ENCODE measurements at regions not wholly inside any gene's neighbourhood (a gene's known extent, or its start where the extent isn't known, plus 50 kb on each side); places are given as distances from the start of the nearest gene placed in this dataset.

GRCh38 chrX:80216086-80216485 is 201.5 kb downstream of the TBX22 start:
- H3K4me3 ChIP-seq (ENCODE audit: extremely low read depth, insufficient read depth, low read length, poor library complexity, severe bottlenecking), result no peak overlapping the region
- WGBS, 2 experiments (ENCODE audit: insufficient coverage in 2 of 2), result 90% methylated on average over 2 of the region's 2 CpGs; no CpG with 5 or more reads in 1 of the 2 experiments
- no peak overlapping the region for H3K27ac ChIP-seq (ENCODE audit: low read depth, low read length, severe bottlenecking)
- H3K4me1 ChIP-seq (ENCODE audit: control insufficient read depth, insufficient read depth, low read length, poor library complexity, severe bottlenecking), result no peaks in the 10 kb centered on the region
- no peaks in the 10 kb centered on the region for H3K36me3 ChIP-seq (ENCODE audit: control insufficient read depth, insufficient read depth, low read length)
- no peaks in the 10 kb centered on the region for H3K9me3 ChIP-seq (ENCODE audit: control insufficient read depth, low read length)

GRCh38 chrX:80223982-80224579 is 196.2 kb upstream of the TENT5D start:
- Histone ChIP-seq H3K36me3 (ENCODE audit: control insufficient read depth, insufficient read depth, low read length) (no peaks in the 10 kb centered on the region), H3K4me3 (ENCODE audit: extremely low read depth, insufficient read depth, low read length, poor library complexity, severe bottlenecking) (no peak overlapping the region), H3K9me3 (ENCODE audit: control insufficient read depth, low read length) (no peaks in the 10 kb centered on the region), H3K4me1 (ENCODE audit: control insufficient read depth, insufficient read depth, low read length, poor library complexity, severe bottlenecking) (no peaks in the 10 kb centered on the region), H3K27ac (ENCODE audit: low read depth, low read length, severe bottlenecking) (no peak overlapping the region)

- Histone ChIP-seq H3K36me3 (ENCODE audit: control insufficient read depth, insufficient read depth, low read length) (no peaks in the 10 kb centered on the region), H3K4me1 (ENCODE audit: control insufficient read depth, insufficient read depth, low read length, poor library complexity, severe bottlenecking) (no peaks in the 10 kb centered on the region), H3K4me3 (ENCODE audit: extremely low read depth, insufficient read depth, low read length, poor library complexity, severe bottlenecking) (no peak overlapping the region), H3K9me3 (ENCODE audit: control insufficient read depth, low read length) (no peaks in the 10 kb centered on the region), H3K27ac (ENCODE audit: low read depth, low read length, severe bottlenecking) (no peak overlapping the region)
- WGBS, 2 experiments (ENCODE audit: insufficient coverage in 2 of 2), result 80 to 100% methylated on average over 1 of the region's 2 CpGs
Observed at GRCh38 chrX:80229626-80230025, 190.6 kb upstream of the TENT5D start.

GRCh38 chrX:80237072-80237471 is 183.2 kb upstream of the TENT5D start:
- Histone ChIP-seq H3K9me3 (ENCODE audit: control insufficient read depth, low read length) (no peaks in the 10 kb centered on the region), H3K27ac (ENCODE audit: low read depth, low read length, severe bottlenecking) (no peak overlapping the region), H3K4me3 (ENCODE audit: extremely low read depth, insufficient read depth, low read length, poor library complexity, severe bottlenecking) (no peak overlapping the region), H3K4me1 (ENCODE audit: control insufficient read depth, insufficient read depth, low read length, poor library complexity, severe bottlenecking) (no peaks in the 10 kb centered on the region), H3K36me3 (ENCODE audit: control insufficient read depth, insufficient read depth, low read length) (no peaks in the 10 kb centered on the region)
- WGBS, 2 experiments (ENCODE audit: insufficient coverage in 2 of 2), result no CpG with 5 or more reads among the region's 5 CpGs

- Histone ChIP-seq H3K4me3 (ENCODE audit: extremely low read depth, insufficient read depth, low read length, poor library complexity, severe bottlenecking) (no peak overlapping the region), H3K4me1 (ENCODE audit: control insufficient read depth, insufficient read depth, low read length, poor library complexity, severe bottlenecking) (no peaks in the 10 kb centered on the region), H3K9me3 (ENCODE audit: control insufficient read depth, low read length) (no peaks in the 10 kb centered on the region), H3K27ac (ENCODE audit: low read depth, low read length, severe bottlenecking) (no peak overlapping the region), H3K36me3 (ENCODE audit: control insufficient read depth, insufficient read depth, low read length) (no peaks in the 10 kb centered on the region)
- no CpG with 5 or more reads among the region's 2 CpGs for WGBS, 2 experiments (ENCODE audit: insufficient coverage in 2 of 2)
Observed at GRCh38 chrX:80246271-80246670, 174.0 kb upstream of the TENT5D start.

GRCh38 chrX:80266287-80266686 is 154.0 kb upstream of the TENT5D start:
- WGBS, 2 experiments (ENCODE audit: insufficient coverage in 2 of 2), result no CpG with 5 or more reads among the region's 4 CpGs

GRCh38 chrX:80266979-80267378 is 153.3 kb upstream of the TENT5D start:
- Histone ChIP-seq H3K9me3 (ENCODE audit: control insufficient read depth, low read length) (no peaks in the 10 kb centered on the region), H3K27ac (ENCODE audit: low read depth, low read length, severe bottlenecking) (no peak overlapping the region), H3K4me3 (ENCODE audit: extremely low read depth, insufficient read depth, low read length, poor library complexity, severe bottlenecking) (no peak overlapping the region), H3K36me3 (ENCODE audit: control insufficient read depth, insufficient read depth, low read length) (no peaks in the 10 kb centered on the region), H3K4me1 (ENCODE audit: control insufficient read depth, insufficient read depth, low read length, poor library complexity, severe bottlenecking) (no peaks in the 10 kb centered on the region)

More at GRCh38 chrX:80266287-80266686, 154.0 kb upstream of the TENT5D start:
- Histone ChIP-seq H3K4me1 (ENCODE audit: control insufficient read depth, insufficient read depth, low read length, poor library complexity, severe bottlenecking) (no peaks in the 10 kb centered on the region), H3K36me3 (ENCODE audit: control insufficient read depth, insufficient read depth, low read length) (no peaks in the 10 kb centered on the region), H3K4me3 (ENCODE audit: extremely low read depth, insufficient read depth, low read length, poor library complexity, severe bottlenecking) (no peak overlapping the region), H3K9me3 (ENCODE audit: control insufficient read depth, low read length) (no peaks in the 10 kb centered on the region), H3K27ac (ENCODE audit: low read depth, low read length, severe bottlenecking) (no peak overlapping the region)

GRCh38 chrX:80267790-80268189 is 152.5 kb upstream of the TENT5D start:
- no peaks in the 10 kb centered on the region for H3K36me3 ChIP-seq (ENCODE audit: control insufficient read depth, insufficient read depth, low read length)
- H3K9me3 ChIP-seq (ENCODE audit: control insufficient read depth, low read length), result no peaks in the 10 kb centered on the region
- H3K4me1 ChIP-seq (ENCODE audit: control insufficient read depth, insufficient read depth, low read length, poor library complexity, severe bottlenecking), result no peaks in the 10 kb centered on the region
- H3K27ac ChIP-seq (ENCODE audit: low read depth, low read length, severe bottlenecking), result no peak overlapping the region
- WGBS, 2 experiments (ENCODE audit: insufficient coverage in 2 of 2), result no CpG with 5 or more reads among the region's 1 CpG
- no peak overlapping the region for H3K4me3 ChIP-seq (ENCODE audit: extremely low read depth, insufficient read depth, low read length, poor library complexity, severe bottlenecking)

GRCh38 chrX:80282535-80282934 is 137.7 kb upstream of the TENT5D start:
- no CpG with 5 or more reads among the region's 2 CpGs for WGBS, 2 experiments (ENCODE audit: insufficient coverage in 2 of 2)
- no peak overlapping the region for H3K27ac ChIP-seq (ENCODE audit: low read depth, low read length, severe bottlenecking)
- no peaks in the 10 kb centered on the region for H3K36me3 ChIP-seq (ENCODE audit: control insufficient read depth, insufficient read depth, low read length)
- no peak overlapping the region for H3K4me3 ChIP-seq (ENCODE audit: extremely low read depth, insufficient read depth, low read length, poor library complexity, severe bottlenecking)
- no peaks in the 10 kb centered on the region for H3K4me1 ChIP-seq (ENCODE audit: control insufficient read depth, insufficient read depth, low read length, poor library complexity, severe bottlenecking)
- H3K9me3 ChIP-seq (ENCODE audit: control insufficient read depth, low read length), result no peaks in the 10 kb centered on the region

- 87 to 100% methylated on average over 1 to 2 of the region's 3 CpGs for WGBS, 2 experiments (ENCODE audit: insufficient coverage in 2 of 2)
- Histone ChIP-seq H3K9me3 (ENCODE audit: control insufficient read depth, low read length) (no peaks in the 10 kb centered on the region), H3K27ac (ENCODE audit: low read depth, low read length, severe bottlenecking) (no peak overlapping the region), H3K4me1 (ENCODE audit: control insufficient read depth, insufficient read depth, low read length, poor library complexity, severe bottlenecking) (no peaks in the 10 kb centered on the region), H3K4me3 (ENCODE audit: extremely low read depth, insufficient read depth, low read length, poor library complexity, severe bottlenecking) (no peak overlapping the region), H3K36me3 (ENCODE audit: control insufficient read depth, insufficient read depth, low read length) (no peaks in the 10 kb centered on the region)
Observed at GRCh38 chrX:80285131-80285773, 135.0 kb upstream of the TENT5D start.

- Histone ChIP-seq H3K9me3 (ENCODE audit: control insufficient read depth, low read length) (no peaks in the 10 kb centered on the region), H3K4me3 (ENCODE audit: extremely low read depth, insufficient read depth, low read length, poor library complexity, severe bottlenecking) (no peak overlapping the region), H3K4me1 (ENCODE audit: control insufficient read depth, insufficient read depth, low read length, poor library complexity, severe bottlenecking) (no peaks in the 10 kb centered on the region), H3K36me3 (ENCODE audit: control insufficient read depth, insufficient read depth, low read length) (no peaks in the 10 kb centered on the region), H3K27ac (ENCODE audit: low read depth, low read length, severe bottlenecking) (no peak overlapping the region)
Observed at GRCh38 chrX:80290834-80291233, 129.4 kb upstream of the TENT5D start.

Data from mesodermal cell (in vitro differentiated cells).